NCI-H2196 treated with DMSO at 0.1 percent for 48 hours (cell line): ENCODE measurements at regions not wholly inside any gene's neighbourhood (a gene's known extent, or its start where the extent isn't known, plus 50 kb on each side); places are given as distances from the start of the nearest gene placed in this dataset.

Experiments
- DNase-seq: peaks from one replicate; lab custom pipeline; 2025; ENCODE audit not compliant: unreplicated experiment; lab: John Stamatoyannopoulos, UW

GRCh38 chr14:61847861-61848260, 85.6 kb downstream of the SNAPC1 start:
- no peak for DNase-seq

GRCh38 chr14:61854898-61855297, 92.7 kb downstream of the SNAPC1 start:
- no peak for DNase-seq

- DNase-seq = peak; percentile 10
These were observed 98.2 kb downstream of the SNAPC1 start for GRCh38 chr14:61860294-61860918.

DNA sequence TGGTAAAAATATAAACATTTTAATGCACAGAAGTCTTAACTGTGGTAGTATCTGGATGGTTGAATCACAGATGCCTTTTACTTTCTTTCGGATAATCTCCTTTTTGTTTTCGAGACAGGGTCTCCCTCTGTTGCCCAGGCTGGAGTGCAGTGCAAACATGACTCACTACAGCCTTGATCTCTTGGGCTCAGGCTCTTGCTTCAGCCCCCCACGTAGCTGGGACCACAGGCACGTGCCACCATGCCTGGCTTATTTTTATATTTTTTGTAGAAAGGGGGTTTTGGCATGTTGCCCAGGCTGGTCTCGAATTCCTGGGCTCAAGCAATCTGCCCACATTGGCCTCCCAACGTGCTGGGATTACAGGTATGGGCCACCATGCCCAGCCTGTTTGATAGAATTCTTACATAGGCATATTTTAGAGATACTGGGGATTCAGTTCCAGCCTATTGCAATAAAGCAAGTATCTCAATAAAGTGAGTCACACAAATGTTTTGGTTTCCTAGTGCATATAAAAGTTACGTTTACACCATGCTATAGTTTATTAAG, 99.2 kb downstream of the SNAPC1 start:
- DNase-seq = no peak

GRCh38 chr14:61864329-61864898, 102.2 kb downstream of the SNAPC1 start:
- no peak for DNase-seq

DNA sequence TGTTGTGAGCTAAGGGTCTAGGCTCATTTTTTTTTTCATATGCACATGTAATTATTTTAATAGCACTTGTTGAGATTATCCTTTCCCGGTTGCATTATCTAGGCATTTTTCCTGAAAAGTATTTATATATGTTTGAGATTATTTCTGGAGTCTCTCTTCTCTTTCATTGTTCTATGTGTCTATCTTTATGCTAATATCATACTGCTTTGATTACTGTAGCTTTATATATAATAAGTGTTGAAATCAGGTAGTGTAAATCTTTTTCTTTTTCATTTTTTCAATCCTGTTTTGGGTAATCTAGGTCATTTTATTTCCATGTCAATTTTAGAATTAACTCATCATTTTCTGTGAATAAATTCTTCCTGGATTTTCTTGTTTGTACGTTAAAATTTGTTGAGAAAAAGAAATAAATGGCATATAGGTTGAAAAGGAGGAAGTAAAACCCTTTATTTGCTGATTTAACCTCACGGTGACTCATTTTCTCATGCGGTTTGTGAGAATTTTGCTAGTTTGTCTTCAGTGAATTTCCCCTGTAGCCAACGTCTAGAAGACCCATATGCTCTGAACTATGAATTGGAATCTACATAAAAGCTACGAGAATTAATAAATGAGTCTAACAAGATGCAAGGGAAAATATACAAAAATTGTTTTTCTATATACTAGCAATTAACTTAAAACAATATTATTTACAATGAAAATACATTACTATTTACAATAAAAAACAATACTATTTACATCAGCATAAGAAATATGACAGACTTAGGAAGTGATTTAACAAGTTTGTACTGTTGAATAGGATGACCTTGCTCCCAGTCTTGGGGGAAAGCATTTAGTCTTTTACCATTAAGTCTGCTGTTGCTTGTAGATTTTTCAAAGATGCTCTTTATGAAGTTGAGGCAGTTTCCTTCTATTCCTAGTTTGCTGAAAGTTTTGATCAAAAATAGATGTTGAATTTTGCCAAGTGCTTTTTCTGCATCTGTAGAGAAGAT, 105.0 kb downstream of the SNAPC1 start:
- DNase-seq = no peak

GRCh38 chr14:61868846-61869245, 106.6 kb downstream of the SNAPC1 start:
- no peak for DNase-seq

GRCh38 chr14:61870163-61870562, 107.9 kb downstream of the SNAPC1 start:
- no peak for DNase-seq

DNA sequence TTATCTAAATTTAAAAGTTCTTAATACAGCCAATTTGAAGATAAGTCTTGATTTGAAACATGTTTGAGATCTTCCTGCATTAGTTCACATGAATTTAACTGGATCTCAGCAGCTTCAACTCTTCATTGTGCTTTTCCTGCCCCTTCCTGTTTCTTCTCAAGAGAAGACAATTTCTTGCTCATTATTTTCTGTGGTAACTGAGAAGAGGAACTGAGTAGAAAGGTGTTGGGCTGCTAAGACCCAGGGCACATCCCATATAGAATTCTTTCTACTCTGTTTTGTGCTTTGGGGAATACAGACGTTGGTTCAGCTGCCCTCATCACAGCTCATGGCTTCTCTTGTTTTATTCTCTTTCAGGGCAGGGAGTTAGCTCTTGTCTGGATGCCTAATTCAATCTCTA, 110.2 kb downstream of the SNAPC1 start:
- no peak for DNase-seq

GRCh38 chr14:61875483-61875882, 113.3 kb downstream of the SNAPC1 start:
- DNase-seq = no peak

- DNase-seq = no peak
These were observed 114.3 kb downstream of the SNAPC1 start for GRCh38 chr14:61876362-61877034.

DNA sequence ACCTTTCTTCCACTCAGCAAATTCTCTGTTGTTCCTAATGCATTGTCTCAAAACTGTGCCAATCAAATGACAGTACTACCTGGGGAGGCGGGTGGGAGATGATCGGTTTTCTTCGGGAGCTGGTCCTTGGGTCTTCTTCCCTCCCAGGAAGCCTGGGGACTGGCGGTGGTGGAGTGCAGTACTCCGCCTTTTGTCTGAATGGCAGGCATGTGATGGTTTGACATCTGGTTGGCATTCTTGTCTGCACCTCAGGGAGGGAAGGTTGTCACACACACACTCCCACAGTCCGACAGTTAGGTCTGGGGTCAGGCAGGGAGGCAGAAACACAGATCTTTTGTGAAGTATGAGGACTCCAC, 114.8 kb downstream of the SNAPC1 start:
- no peak for DNase-seq

DNA sequence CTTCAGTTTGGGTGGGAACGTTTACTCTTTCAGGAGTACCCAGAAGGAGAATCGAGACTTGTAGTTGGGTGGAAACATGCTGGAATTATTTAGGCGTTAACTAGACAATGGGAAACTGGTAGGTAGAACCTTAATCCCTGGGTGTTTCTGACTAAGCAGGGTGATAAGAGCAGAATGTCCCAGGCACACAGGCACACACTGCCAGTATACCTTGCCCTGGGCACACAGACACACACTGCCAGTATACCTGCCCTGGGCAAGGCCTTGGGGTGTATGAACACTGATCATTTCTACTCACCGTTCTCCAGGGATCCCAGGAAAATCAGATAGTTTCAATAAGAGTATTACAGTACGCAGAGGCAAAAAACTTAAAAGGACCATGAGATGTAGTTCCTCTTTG, 115.5 kb downstream of the SNAPC1 start:
- DNase-seq = no peak

GRCh38 chr14:61878931-61879330, 116.7 kb downstream of the SNAPC1 start:
- DNase-seq = no peak

DNA sequence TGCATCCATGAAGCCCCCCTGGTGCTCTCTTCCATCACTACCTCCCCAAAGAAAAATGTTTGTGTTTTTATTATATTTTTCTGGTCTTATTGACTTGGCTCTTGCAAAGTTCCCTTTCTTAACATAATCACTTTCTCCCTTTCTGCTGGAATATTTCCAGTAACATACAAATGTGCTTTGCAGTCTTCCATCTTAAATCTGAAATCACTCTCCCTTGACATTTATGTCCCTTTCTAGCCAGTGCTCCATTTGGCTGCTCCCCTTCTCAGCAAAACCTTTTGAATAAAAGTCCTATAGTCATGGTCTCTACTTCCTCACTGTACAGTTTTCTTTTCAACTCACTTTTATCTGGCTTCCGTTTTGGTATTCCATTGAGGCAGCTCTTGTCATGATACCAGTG, 118.8 kb downstream of the SNAPC1 start:
- no peak for DNase-seq

- DNase-seq = no peak
These were observed 122.5 kb downstream of the SNAPC1 start for GRCh38 chr14:61884711-61885110.

DNA sequence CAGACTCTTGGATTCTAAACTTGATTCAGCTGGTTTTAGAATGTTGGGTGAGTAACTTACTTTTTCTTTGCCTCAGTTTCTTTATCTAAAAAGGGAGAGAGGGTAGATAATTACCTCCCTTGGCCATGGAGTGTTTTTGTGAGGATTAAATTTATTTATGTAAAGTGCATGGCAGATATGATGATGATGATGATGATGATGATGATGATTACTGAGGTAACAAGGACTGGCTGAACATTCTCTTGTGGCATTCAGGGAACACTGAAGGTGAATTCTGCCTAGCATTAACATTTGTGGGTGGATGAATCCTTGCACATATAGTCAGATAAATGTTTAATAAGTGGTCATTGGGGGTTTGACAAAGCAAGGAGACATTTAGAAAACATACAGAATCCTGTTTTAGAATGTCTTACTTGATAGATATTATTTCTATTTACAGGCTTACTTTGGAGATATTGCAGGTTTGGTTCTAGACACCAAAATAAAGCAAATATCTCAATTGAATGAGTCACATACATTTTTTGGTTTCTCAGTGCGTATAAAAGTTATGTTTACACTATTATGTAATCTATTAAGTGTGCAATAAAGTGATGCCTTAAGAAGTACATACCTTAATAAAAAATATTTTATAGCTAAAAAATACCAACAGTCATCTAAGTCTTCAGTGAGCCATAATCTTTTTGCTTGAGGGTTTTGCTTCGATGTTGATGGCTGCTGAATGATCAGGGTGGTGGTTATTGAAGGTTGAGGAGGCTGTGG, 123.2 kb downstream of the SNAPC1 start:
- no peak for DNase-seq

GRCh38 chr14:61887628-61888027, 125.4 kb downstream of the SNAPC1 start:
- DNase-seq = no peak

GRCh38 chr14:61889914-61890351, 127.7 kb downstream of the SNAPC1 start:
- DNase-seq = no peak

- DNase-seq = no peak
These were observed 128.9 kb downstream of the SNAPC1 start for GRCh38 chr14:61891170-61891569.
